NCI-H526 (cell line): ENCODE measurements at regions not wholly inside any gene's neighbourhood (a gene's known extent, or its start where the extent isn't known, plus 50 kb on each side); places are given as distances from the start of the nearest gene placed in this dataset.

Experiments used
- DNase-seq, 2 experiments: peaks; one replicate each; lab custom pipeline; 2025; lab: John Stamatoyannopoulos, UW

GRCh38 chr17:79150035-79150733 lies 75.6 kb downstream of the ENGASE start:
- no peak for DNase-seq

GRCh38 chr17:79148584-79148983 lies 74.0 kb downstream of the ENGASE start:
- DNase-seq = no peak

GRCh38 chr17:79147746-79148506 lies 73.3 kb downstream of the ENGASE start:
- no peak for DNase-seq

- no peak for DNase-seq
Observed at GRCh38 chr17:79146562-79146961, 71.9 kb downstream of the ENGASE start.

- no peak for DNase-seq
Observed at GRCh38 chr17:79145548-79145947, 70.9 kb downstream of the ENGASE start.

- no peak for DNase-seq
Observed at GRCh38 chr17:79144133-79144532, 69.5 kb downstream of the ENGASE start.

- no peak for DNase-seq
Observed at GRCh38 chr17:79142375-79142774, 67.8 kb downstream of the ENGASE start.

- DNase-seq = no peak
Observed at GRCh38 chr17:79141578-79142355, 67.1 kb downstream of the ENGASE start.

- DNase-seq = no peak
Observed at GRCh38 chr17:79138826-79139225, 64.2 kb downstream of the ENGASE start.

GRCh38 chr17:79137789-79138165 lies 63.2 kb downstream of the ENGASE start:
- DNase-seq = no peak

- DNase-seq = no peak
Observed at GRCh38 chr17:79137015-79137788, 62.6 kb downstream of the ENGASE start.

- DNase-seq = no peak
Observed at GRCh38 chr17:79136596-79136995, 62.0 kb downstream of the ENGASE start.
